ENCODE measurements at regions not wholly inside any gene's neighbourhood (a gene's known extent, or its start where the extent isn't known, plus 50 kb on each side); places are given as distances from the start of the nearest gene placed in this dataset.

GRCh38 chr3:67123914-67124313 is 125.8 kb downstream of the KBTBD8 start:
- TF ChIP-seq, protein P1, sequence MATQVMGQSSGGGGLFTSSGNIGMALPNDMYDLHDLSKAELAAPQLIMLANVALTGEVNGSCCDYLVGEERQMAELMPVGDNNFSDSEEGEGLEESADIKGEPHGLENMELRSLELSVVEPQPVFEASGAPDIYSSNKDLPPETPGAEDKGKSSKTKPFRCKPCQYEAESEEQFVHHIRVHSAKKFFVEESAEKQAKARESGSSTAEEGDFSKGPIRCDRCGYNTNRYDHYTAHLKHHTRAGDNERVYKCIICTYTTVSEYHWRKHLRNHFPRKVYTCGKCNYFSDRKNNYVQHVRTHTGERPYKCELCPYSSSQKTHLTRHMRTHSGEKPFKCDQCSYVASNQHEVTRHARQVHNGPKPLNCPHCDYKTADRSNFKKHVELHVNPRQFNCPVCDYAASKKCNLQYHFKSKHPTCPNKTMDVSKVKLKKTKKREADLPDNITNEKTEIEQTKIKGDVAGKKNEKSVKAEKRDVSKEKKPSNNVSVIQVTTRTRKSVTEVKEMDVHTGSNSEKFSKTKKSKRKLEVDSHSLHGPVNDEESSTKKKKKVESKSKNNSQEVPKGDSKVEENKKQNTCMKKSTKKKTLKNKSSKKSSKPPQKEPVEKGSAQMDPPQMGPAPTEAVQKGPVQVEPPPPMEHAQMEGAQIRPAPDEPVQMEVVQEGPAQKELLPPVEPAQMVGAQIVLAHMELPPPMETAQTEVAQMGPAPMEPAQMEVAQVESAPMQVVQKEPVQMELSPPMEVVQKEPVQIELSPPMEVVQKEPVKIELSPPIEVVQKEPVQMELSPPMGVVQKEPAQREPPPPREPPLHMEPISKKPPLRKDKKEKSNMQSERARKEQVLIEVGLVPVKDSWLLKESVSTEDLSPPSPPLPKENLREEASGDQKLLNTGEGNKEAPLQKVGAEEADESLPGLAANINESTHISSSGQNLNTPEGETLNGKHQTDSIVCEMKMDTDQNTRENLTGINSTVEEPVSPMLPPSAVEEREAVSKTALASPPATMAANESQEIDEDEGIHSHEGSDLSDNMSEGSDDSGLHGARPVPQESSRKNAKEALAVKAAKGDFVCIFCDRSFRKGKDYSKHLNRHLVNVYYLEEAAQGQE (IDR thresholded peaks at IDR 0.05; ENCODE audit: borderline replicate concordance): no peak
- TF ChIP-seq POLR2AphosphoS5 (IDR thresholded peaks at IDR 0.05): no peak
- TF ChIP-seq SMC3 (conservative IDR thresholded peaks at IDR 0.05; ENCODE audit: poor library complexity): no peak
- no peak for TF ChIP-seq CTCF (IDR thresholded peaks at IDR 0.05; ENCODE audit: poor library complexity, severe bottlenecking)

Data from neural cell (in vitro differentiated cells).